ENCODE measurements at regions not wholly inside any gene's neighbourhood (a gene's known extent, or its start where the extent isn't known, plus 50 kb on each side); places are given as distances from the start of the nearest gene placed in this dataset.

GRCh38 chr12:47609806-47610205 lies 96.0 kb downstream of the RPAP3 start:
- Histone ChIP-seq H3K4me1 (ENCODE audit: insufficient read depth, low read length) (no peaks in the 10 kb centered on the region), H3K27me3 (ENCODE audit: control insufficient read depth in 1 of 2, insufficient read depth in 2 of 2, low read length in 2 of 2) (no peaks in the 10 kb centered on the region), H3K36me3 (replicated peaks in 1 of 2; ENCODE audit: control insufficient read depth in 1 of 2, insufficient read depth in 2 of 2, low read length in 2 of 2) (no peaks in the 10 kb centered on the region), H4K20me1 (ENCODE audit: insufficient read depth, low read length) (no peaks in the 10 kb centered on the region), H3K27ac (ENCODE audit: extremely low read length, insufficient read depth, low read length) (no peak overlapping the region), H2AFZ (ENCODE audit: low read length) (no peak overlapping the region), H3K4me3 (replicated peaks in 1 of 3; ENCODE audit: insufficient read depth in 1 of 3, low read depth in 2 of 3, low read length in 3 of 3) (no peak overlapping the region), H3K4me2 (ENCODE audit: low read depth, low read length) (no peak overlapping the region), H3K9ac (ENCODE audit: insufficient read depth, low read depth, low read length) (no peak overlapping the region), H3K9me3 (ENCODE audit: low read length) (peaks cover 41% of the 10 kb centered on the region), H3K79me2 (ENCODE audit: insufficient read depth, low read length) (no peaks in the 10 kb centered on the region)
- ChIA-PET CTCF (ENCODE audit: low intra/inter-chr PET ratio, low total read pairs) (no interaction called here), POLR2A (no interaction called here)
- DNase-seq (ENCODE audit: low spot score) (no peak), ATAC-seq (no peak), FAIRE-seq (no peak)
- no TSS peak for BruUV-seq (replicated peaks)
- TF ChIP-seq STAG1 (CRISPR knock-in tag; IDR thresholded peaks at IDR 0.05) (no peak), SIN3A (IDR thresholded peaks at IDR 0.05; ENCODE audit: borderline replicate concordance, low read depth, low read length) (no peak), ZNF383 (CRISPR knock-in tag; IDR thresholded peaks at IDR 0.05; ENCODE audit: borderline replicate concordance) (no peak), XBP1 (CRISPR knock-in tag; IDR thresholded peaks at IDR 0.05) (no peak), ZNF549 (CRISPR knock-in tag; IDR thresholded peaks at IDR 0.05) (no peak), ZBTB42 (CRISPR knock-in tag; IDR thresholded peaks at IDR 0.05) (no peak), ARID4A (CRISPR knock-in tag; IDR thresholded peaks at IDR 0.05; ENCODE audit: borderline replicate concordance) (no peak), ZNF766 (CRISPR knock-in tag; IDR thresholded peaks at IDR 0.05; ENCODE audit: borderline replicate concordance) (no peak), MAZ (IDR thresholded peaks at IDR 0.05; ENCODE audit: borderline replicate concordance, low read depth, low read length) (no peak), MAZ (CRISPR knock-in tag; IDR thresholded peaks at IDR 0.05; ENCODE audit: low read depth) (no peak), JDP2 (CRISPR knock-in tag; IDR thresholded peaks at IDR 0.05; ENCODE audit: borderline replicate concordance) (no peak), ZSCAN31 (CRISPR knock-in tag; IDR thresholded peaks at IDR 0.05; ENCODE audit: low read depth) (no peak), JUND (CRISPR knock-in tag; IDR thresholded peaks at IDR 0.05) (no peak), HOMEZ (CRISPR knock-in tag; IDR thresholded peaks at IDR 0.05; ENCODE audit: low read depth) (no peak)
- TF ChIP-seq, protein P1, sequence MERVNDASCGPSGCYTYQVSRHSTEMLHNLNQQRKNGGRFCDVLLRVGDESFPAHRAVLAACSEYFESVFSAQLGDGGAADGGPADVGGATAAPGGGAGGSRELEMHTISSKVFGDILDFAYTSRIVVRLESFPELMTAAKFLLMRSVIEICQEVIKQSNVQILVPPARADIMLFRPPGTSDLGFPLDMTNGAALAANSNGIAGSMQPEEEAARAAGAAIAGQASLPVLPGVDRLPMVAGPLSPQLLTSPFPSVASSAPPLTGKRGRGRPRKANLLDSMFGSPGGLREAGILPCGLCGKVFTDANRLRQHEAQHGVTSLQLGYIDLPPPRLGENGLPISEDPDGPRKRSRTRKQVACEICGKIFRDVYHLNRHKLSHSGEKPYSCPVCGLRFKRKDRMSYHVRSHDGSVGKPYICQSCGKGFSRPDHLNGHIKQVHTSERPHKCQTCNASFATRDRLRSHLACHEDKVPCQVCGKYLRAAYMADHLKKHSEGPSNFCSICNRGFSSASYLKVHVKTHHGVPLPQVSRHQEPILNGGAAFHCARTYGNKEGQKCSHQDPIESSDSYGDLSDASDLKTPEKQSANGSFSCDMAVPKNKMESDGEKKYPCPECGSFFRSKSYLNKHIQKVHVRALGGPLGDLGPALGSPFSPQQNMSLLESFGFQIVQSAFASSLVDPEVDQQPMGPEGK (CRISPR knock-in tag; IDR thresholded peaks at IDR 0.05): no peak
- WGBS (ENCODE audit: low lambda C conversion rate): 67% methylated on average over 3 of the region's 3 CpGs
- intact Hi-C loops (cut with micrococcal nuclease; ENCODE audit: unreplicated experiment): no loop called here
- in situ Hi-C loops (cut with HindIII; ENCODE audit: extremely low pct_ligation_motif_present, low pct_unique_long_range_greater_than_20kb): no loop called here

Measured in HepG2 (cell line).